ENCODE measurements at regions not wholly inside any gene's neighbourhood (a gene's known extent, or its start where the extent isn't known, plus 50 kb on each side); places are given as distances from the start of the nearest gene placed in this dataset.

DNA sequence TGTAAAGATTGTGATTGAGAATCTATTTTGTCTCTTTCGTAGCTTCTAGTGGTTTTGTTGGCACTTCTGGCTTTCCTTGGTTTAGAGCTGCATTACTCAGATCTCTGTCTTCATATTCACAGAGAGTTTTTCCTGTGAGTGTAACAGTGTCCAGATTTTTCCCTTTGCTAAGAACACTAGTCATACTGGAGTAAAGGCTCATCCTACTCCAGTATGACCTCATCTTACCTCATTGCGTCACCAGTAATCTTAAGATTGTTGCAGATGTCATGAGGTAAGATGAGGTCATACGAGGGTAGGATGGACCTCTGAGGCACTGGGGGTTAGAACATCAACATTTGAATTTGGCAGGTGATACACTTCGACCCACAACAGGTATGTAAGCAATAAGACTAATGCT is 461.2 kb downstream of the FLRT2 start:
- intact Hi-C loops (cut with micrococcal nuclease): no loop called here
- no peak for DNase-seq
- Histone ChIP-seq H3K27ac (replicated peaks) (no peak overlapping the region), H3K36me3 (no peaks in the 10 kb centered on the region), H3K9me3 (replicated peaks) (no peaks in the 10 kb centered on the region), H3K27me3 (ENCODE audit: low read depth) (no peaks in the 10 kb centered on the region), H3K4me3 (no peak overlapping the region), H3K4me1 (no peaks in the 10 kb centered on the region)
- TF ChIP-seq, protein P1, sequence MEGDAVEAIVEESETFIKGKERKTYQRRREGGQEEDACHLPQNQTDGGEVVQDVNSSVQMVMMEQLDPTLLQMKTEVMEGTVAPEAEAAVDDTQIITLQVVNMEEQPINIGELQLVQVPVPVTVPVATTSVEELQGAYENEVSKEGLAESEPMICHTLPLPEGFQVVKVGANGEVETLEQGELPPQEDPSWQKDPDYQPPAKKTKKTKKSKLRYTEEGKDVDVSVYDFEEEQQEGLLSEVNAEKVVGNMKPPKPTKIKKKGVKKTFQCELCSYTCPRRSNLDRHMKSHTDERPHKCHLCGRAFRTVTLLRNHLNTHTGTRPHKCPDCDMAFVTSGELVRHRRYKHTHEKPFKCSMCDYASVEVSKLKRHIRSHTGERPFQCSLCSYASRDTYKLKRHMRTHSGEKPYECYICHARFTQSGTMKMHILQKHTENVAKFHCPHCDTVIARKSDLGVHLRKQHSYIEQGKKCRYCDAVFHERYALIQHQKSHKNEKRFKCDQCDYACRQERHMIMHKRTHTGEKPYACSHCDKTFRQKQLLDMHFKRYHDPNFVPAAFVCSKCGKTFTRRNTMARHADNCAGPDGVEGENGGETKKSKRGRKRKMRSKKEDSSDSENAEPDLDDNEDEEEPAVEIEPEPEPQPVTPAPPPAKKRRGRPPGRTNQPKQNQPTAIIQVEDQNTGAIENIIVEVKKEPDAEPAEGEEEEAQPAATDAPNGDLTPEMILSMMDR (IDR thresholded peaks at IDR 0.05; ENCODE audit: borderline replicate concordance): no peak

DNA sequence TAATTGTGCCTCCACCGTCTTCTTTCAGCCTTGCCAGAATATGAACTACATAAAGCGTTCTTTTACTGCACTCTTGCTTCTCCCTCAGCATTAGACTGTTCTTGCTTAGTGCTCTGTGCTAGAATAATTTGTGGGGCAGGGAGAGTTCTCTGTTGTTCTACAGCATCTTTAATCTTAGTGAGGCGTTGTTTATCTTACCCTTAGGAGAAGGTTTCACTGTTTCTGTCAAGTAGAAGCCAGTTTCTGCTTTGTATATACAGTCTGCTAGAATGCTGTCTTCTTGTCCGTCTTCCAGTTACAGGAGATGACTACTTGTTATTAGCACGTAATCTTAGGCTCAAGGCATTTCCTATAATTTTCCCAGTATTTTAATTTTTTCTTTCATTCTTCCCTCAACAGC is 458.0 kb downstream of the FLRT2 start:
- H3K9me3 ChIP-seq (replicated peaks): no peaks in the 10 kb centered on the region
- no peaks in the 10 kb centered on the region for H3K4me1 ChIP-seq
- H3K27me3 ChIP-seq (ENCODE audit: low read depth): no peaks in the 10 kb centered on the region
- H3K36me3 ChIP-seq: no peaks in the 10 kb centered on the region
- no peak for DNase-seq
- TF ChIP-seq, protein P1 (IDR thresholded peaks at IDR 0.05; ENCODE audit: borderline replicate concordance): no peak
- intact Hi-C loops (cut with micrococcal nuclease): no loop called here
- no peak overlapping the region for H3K4me3 ChIP-seq
- no peak overlapping the region for H3K27ac ChIP-seq (replicated peaks)

DNA sequence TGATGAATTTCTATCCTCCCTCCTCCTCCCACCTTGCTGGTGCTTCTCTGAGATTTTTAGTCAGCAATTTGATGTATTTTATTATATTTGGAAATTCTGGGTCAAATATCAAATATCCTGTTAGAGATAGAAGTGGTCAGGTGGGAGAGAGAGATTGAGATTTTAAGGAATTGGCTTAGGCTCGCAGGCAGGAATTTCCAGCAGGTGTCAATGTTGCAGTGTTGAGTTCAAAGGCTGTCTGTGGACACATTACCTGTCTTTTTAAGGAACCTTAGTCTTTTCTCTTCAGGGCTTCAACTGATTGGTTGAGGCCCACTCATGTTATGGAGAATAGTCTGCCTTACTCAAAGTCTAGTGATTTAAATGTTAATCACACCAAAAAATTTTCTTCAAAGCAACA is 457.3 kb downstream of the FLRT2 start:
- no peaks in the 10 kb centered on the region for H3K36me3 ChIP-seq
- no peak overlapping the region for H3K4me3 ChIP-seq
- DNase-seq: no peak
- intact Hi-C loops (cut with micrococcal nuclease): no loop called here
- H3K9me3 ChIP-seq (replicated peaks): no peaks in the 10 kb centered on the region
- H3K4me1 ChIP-seq: no peaks in the 10 kb centered on the region
- no peaks in the 10 kb centered on the region for H3K27me3 ChIP-seq (ENCODE audit: low read depth)
- TF ChIP-seq, protein P1 (IDR thresholded peaks at IDR 0.05; ENCODE audit: borderline replicate concordance): no peak
- no peak overlapping the region for H3K27ac ChIP-seq (replicated peaks)

DNA sequence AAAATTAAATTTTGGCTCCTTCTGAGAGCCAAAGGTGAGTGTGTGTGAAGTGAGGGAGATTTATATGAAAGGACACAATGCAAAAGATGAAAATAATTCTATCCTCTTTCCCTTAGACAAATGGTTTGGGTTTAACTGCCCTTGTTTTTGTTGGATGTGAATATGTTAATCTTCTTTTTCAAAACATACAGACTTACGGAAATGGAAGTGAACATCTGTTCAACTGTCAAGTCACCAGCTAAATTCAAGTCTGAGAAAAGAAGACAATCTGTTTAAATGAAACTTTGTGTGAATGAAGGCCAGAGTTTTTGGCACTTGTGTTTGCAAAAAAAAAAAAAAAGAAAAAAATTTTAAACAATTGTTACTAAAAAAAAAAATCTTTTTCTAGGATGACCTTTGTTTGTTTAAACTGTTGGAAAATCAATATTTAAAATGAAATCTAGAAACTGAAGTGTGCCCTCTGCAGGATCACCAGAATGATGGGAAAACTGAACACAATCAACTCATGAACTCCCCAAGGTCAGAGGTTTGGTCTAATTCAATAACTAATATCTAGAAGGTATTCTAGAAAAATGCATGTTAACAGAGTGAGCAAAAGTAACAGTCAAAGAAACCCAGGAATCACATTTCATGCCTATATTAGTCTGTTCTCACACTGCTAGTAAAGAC is 448.8 kb downstream of the FLRT2 start:
- Histone ChIP-seq H3K4me1 (no peaks in the 10 kb centered on the region), H3K27ac (replicated peaks) (no peak overlapping the region), H3K9me3 (replicated peaks) (peaks cover 20% of the 10 kb centered on the region), H3K4me3 (no peak overlapping the region), H3K27me3 (ENCODE audit: low read depth) (no peaks in the 10 kb centered on the region), H3K36me3 (no peaks in the 10 kb centered on the region)
- no peak for DNase-seq
- TF ChIP-seq, protein P1 (IDR thresholded peaks at IDR 0.05; ENCODE audit: borderline replicate concordance): no peak
- intact Hi-C loops (cut with micrococcal nuclease): no loop called here

DNA sequence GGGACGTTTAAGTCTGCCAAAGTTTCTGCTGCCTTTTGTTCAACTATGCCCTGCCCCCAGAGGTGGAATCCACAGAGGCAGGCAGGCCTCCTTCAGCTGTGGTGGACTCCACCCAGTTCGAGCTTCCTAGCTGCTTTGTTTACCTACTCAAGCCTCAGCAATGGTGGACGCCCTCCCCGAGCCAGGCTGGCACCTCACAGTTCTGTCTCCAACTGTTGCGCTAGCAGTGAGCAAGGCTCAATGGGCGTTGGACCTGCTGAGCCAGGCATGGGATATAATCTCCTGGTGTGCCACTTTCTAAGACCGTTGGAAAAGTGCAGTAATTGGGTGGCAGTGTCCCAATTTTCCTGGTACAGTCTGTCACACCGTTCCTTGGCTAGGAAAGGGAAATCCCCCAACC is 444.7 kb downstream of the FLRT2 start:
- Histone ChIP-seq H3K9me3 (replicated peaks) (peaks cover 44% of the 10 kb centered on the region), H3K4me3 (no peak overlapping the region), H3K4me1 (no peaks in the 10 kb centered on the region), H3K27me3 (ENCODE audit: low read depth) (no peaks in the 10 kb centered on the region), H3K36me3 (no peaks in the 10 kb centered on the region), H3K27ac (replicated peaks) (no peak overlapping the region)
- DNase-seq: no peak
- intact Hi-C loops (cut with micrococcal nuclease): no loop called here
- TF ChIP-seq, protein P1 (IDR thresholded peaks at IDR 0.05; ENCODE audit: borderline replicate concordance): no peak
